Kidney (tissue), 13 donors: ENCODE measurements at regions not wholly inside any gene's neighbourhood (a gene's known extent, or its start where the extent isn't known, plus 50 kb on each side); places are given as distances from the start of the nearest gene placed in this dataset.
A peak's percentile ranks its signal among the peaks of the same experiment; 100 is the strongest.

Experiments
- DNase-seq, 5 donors: peaks; one replicate each; pipeline ENCODE4 v3.0.0-alpha.2; 2013 to 2020
- FAIRE-seq: peaks from 2 replicates; lab custom pipeline; 2012; peaks lifted over from hg19 to GRCh38; lab: Jason Lieb, UNC
- H3K27ac ChIP-seq, 2 donors: one replicate each; pipeline ENCODE4 v1.7.0; 2013; ENCODE audit warnings: low read depth in 2 of 2, low read length in 2 of 2, inconsistent platforms in 1 of 2
- H3K27me3 ChIP-seq: one replicate; pipeline ENCODE4 v1.7.1; 2013; ENCODE audit warnings: low read length, inconsistent platforms; ENCODE audit not compliant: control insufficient read depth, insufficient read depth
- H3K36me3 ChIP-seq, 3 donors: one replicate each; pipeline versions ENCODE4 v1.7.0 to v1.7.1; 2013; ENCODE audit warnings: low read length in 3 of 3, control low read depth in 1 of 3, inconsistent platforms in 1 of 3; ENCODE audit not compliant: insufficient read depth in 3 of 3, control insufficient read depth in 2 of 3
- H3K4me1 ChIP-seq, 3 donors: one replicate each; pipeline versions ENCODE4 v1.7.0 to v1.7.1; 2013; ENCODE audit warnings: low read length in 3 of 3, inconsistent platforms in 1 of 3, low read depth in 1 of 3; ENCODE audit not compliant: control insufficient read depth in 2 of 3, insufficient read depth in 2 of 3
- H3K4me3 ChIP-seq, 3 donors: one replicate each; pipeline versions ENCODE4 v1.7.0 to v1.8.1; 2013; ENCODE audit warnings: low read length in 3 of 3, control low read depth in 1 of 3, inconsistent platforms in 1 of 3
- H3K9ac ChIP-seq, 3 donors: one replicate each; pipeline versions ENCODE4 v1.7.0 to v1.7.1; 2013; ENCODE audit warnings: low read length in 3 of 3, control low read depth in 1 of 3, inconsistent platforms in 1 of 3
- H3K9me3 ChIP-seq, 3 donors: one replicate each; pipeline versions ENCODE4 v1.7.0 to v1.7.1; 2013; ENCODE audit warnings: low read length in 3 of 3, control low read depth in 1 of 3, inconsistent platforms in 1 of 3; ENCODE audit not compliant: control insufficient read depth in 2 of 3, insufficient read depth in 1 of 3
- CTCF ChIP-seq: IDR thresholded peaks from 3 replicates; pipeline ENCODE4 v1.5.1; 2012; ENCODE audit warnings: mild to moderate bottlenecking, moderate library complexity, borderline replicate concordance; ENCODE audit not compliant: insufficient read depth; ENCODE audit errors: extremely low read depth
- intact Hi-C: fragments of 100-400 bp; cut with DNase I; formaldehyde crosslinking; loops from one replicate; pipeline ENCODE4 v1.11.1; 2022
- donor health status: control.
- donor health status: control.
- donor health status: control.
- donor health status: control.
- donor health status: control.
- donor health status: DM: yes; HTN: yes; CAD: no.
- donor health status: Normal renal cell carcinoma (clear cell type).

DNA sequence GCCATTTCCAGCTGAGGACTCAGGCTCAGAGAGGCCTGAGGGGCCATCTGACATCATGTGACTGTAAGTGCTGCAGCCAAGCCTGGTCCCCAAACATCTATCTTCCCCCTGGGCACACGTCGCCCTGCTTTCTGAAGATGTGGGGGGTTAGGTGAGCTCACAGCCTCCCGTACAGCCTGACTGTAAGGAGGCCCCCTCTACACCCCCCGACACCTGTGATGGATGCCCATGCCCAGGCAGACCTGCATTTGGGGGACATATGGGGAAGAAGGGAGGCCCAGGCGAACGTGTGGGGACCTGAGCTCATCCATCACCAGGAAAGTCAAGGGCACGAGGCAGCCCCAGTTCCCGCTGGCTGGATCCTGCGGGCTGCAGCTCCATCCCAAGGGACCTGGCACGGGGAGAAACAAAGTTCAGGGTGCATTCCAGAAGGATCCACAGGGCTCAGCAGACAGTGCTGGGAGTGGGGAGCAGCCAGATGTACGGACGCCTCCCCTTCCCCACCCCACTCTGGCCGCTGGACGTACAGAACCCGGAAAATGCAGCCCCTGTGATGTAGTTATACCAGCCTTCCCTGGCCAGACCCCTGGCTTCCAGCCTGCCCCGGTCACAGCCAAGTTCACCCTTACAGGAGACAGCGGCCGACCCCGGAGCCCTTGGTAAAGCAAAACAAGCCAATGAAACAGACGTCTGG is 1431.4 kb downstream of the BRD1 start:
- TF ChIP-seq CTCF: no peak
- no peak overlapping the region for H3K27ac ChIP-seq
- H3K4me1 ChIP-seq: no peaks in the 10 kb centered on the region
- intact Hi-C loops: no loop called here
- H3K9ac ChIP-seq: no peak overlapping the region
- FAIRE-seq: no peak
- H3K27me3 ChIP-seq: no peaks in the 10 kb centered on the region
- H3K36me3 ChIP-seq: no peaks in the 10 kb centered on the region
- H3K9me3 ChIP-seq: no peaks in the 10 kb centered on the region
- DNase-seq: no peak
- no peak overlapping the region for H3K4me3 ChIP-seq

GRCh38 chr22:48395201-48395600 is 1432.5 kb downstream of the BRD1 start:
- no peaks in the 10 kb centered on the region for H3K36me3 ChIP-seq
- FAIRE-seq (no peak), DNase-seq (peak in 2 of 5 donors; percentile 17 to 18)
- intact Hi-C loops: no loop called here
- no peaks in the 10 kb centered on the region for H3K9me3 ChIP-seq
- no peak for TF ChIP-seq CTCF
- no peak overlapping the region for H3K9ac ChIP-seq
- no peak overlapping the region for H3K4me3 ChIP-seq
- H3K27me3 ChIP-seq: no peaks in the 10 kb centered on the region
- no peak overlapping the region for H3K27ac ChIP-seq
- H3K4me1 ChIP-seq: no peaks in the 10 kb centered on the region

DNA sequence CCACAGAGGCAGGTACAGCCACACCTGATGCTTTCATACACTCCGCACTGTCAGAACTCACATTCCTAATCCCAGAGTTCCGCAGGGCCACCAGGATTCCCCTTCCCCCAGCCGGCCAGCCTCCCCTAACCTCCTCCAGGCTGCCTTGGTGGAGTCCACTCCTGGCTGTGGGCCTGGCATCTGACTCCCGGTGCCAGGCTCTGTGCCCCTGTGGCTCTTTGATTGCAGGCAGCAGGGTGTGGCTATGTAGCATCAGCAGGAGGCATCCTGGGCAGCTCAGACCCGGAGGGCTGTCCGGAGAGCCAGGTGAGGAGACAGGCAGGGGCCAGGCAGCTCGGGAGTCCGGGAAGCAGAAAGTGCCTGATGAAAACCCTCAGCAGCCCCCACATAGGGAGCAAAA is 1432.9 kb downstream of the BRD1 start:
- no peak for FAIRE-seq
- Histone ChIP-seq H3K27me3 (no peaks in the 10 kb centered on the region), H3K4me3 (no peak overlapping the region), H3K36me3 (no peaks in the 10 kb centered on the region), H3K9ac (no peak overlapping the region), H3K9me3 (no peaks in the 10 kb centered on the region), H3K4me1 (no peaks in the 10 kb centered on the region), H3K27ac (no peak overlapping the region)
- intact Hi-C loops: no loop called here
- no peak for DNase-seq
- TF ChIP-seq CTCF: no peak

DNA sequence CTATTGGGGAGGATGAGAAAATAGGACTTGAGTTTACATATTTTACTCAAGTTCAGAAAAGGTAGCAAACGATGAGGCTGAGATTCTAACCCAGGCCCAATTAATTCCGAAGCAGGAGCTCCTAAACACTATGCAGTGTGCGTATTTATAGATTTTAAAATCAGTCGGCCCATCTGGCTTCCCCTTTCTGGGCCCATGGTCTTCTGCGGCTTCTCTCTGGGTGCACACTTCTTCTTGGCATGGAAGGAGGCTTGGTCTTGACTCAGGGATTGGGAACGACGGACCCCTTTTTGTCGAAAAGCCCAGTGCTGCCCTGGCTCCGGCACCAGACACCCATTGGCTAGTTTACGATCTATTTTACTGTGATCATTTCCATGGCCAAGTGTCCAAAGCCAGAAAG is 1433.8 kb downstream of the BRD1 start:
- Histone ChIP-seq H3K4me3 (no peak overlapping the region), H3K9me3 (no peaks in the 10 kb centered on the region), H3K27me3 (no peaks in the 10 kb centered on the region), H3K27ac (no peak overlapping the region), H3K36me3 (no peaks in the 10 kb centered on the region), H3K9ac (no peak overlapping the region), H3K4me1 (no peaks in the 10 kb centered on the region)
- TF ChIP-seq CTCF: no peak
- DNase-seq (no peak), FAIRE-seq (no peak)
- intact Hi-C loops: no loop called here
